MCF 10A (cell line): ENCODE measurements at regions not wholly inside any gene's neighbourhood (a gene's known extent, or its start where the extent isn't known, plus 50 kb on each side); places are given as distances from the start of the nearest gene placed in this dataset.

Experiments
- BruUV-seq: library from RNA; stranded (reverse); fragments of 400-500 nt; replicated peaks from 2 replicates; lab custom pipeline; 2021; lab: Mats Ljungman, UMichigan
- CTCF ChIA-PET: fragments of 300-600 bp; sonication (Branson Sonifier 250); formaldehyde crosslinking; extraction: SDS; loops from one replicate; lab custom pipeline; 2021; ENCODE audit warnings: antibody characterized with exemption, inconsistent platforms; lab: Yijun Ruan, JAX
- POLR2A ChIA-PET: fragments of 300-600, 350-650 bp; sonication (Branson Sonifier 250); formaldehyde crosslinking; extraction: SDS; loops from one replicate; lab custom pipeline; 2020; ENCODE audit warnings: antibody characterized with exemption, inconsistent platforms; lab: Yijun Ruan, JAX
- DNase-seq: peaks from one replicate; pipeline ENCODE4 v3.0.0-alpha.2; 2018; ENCODE audit not compliant: unreplicated experiment
- H3K27ac Mint-ChIP-seq: one replicate; pipeline ENCODE4 v1.8.0; 2022; ENCODE audit warnings: mild to moderate bottlenecking, low read depth, mixed read lengths; ENCODE audit not compliant: unreplicated experiment
- H3K27me3 Mint-ChIP-seq: one replicate; pipeline ENCODE4 v1.8.0; 2022; ENCODE audit warnings: mixed read lengths; ENCODE audit not compliant: insufficient read depth, unreplicated experiment
- H3K36me3 Mint-ChIP-seq: one replicate; pipeline ENCODE4 v1.8.0; 2022; ENCODE audit warnings: mild to moderate bottlenecking, moderate library complexity, mixed read lengths; ENCODE audit not compliant: insufficient read depth, unreplicated experiment
- H3K4me1 Mint-ChIP-seq: one replicate; pipeline ENCODE4 v1.8.0; 2022; ENCODE audit warnings: mixed read lengths; ENCODE audit not compliant: insufficient read depth, unreplicated experiment
- H3K4me3 Mint-ChIP-seq: one replicate; pipeline ENCODE4 v1.8.0; 2022; ENCODE audit warnings: mild to moderate bottlenecking, moderate library complexity, mixed read lengths; ENCODE audit not compliant: unreplicated experiment
- H3K9me3 Mint-ChIP-seq: one replicate; pipeline ENCODE4 v1.8.0; 2022; ENCODE audit warnings: mixed read lengths; ENCODE audit not compliant: unreplicated experiment
- intact Hi-C: fragments of 100-400 bp; cut with micrococcal nuclease; formaldehyde crosslinking; loops from 2 replicates; pipeline ENCODE4 v1.14.1; 2022
- TF ChIP-seq, protein P1 (sequence below): fragments of 200-600 bp; IDR thresholded peaks from one replicate; pipeline ENCODE4 v1.8.0; 2022; ENCODE audit warnings: antibody characterized with exemption, mild to moderate bottlenecking; ENCODE audit not compliant: unreplicated experiment

DNA sequence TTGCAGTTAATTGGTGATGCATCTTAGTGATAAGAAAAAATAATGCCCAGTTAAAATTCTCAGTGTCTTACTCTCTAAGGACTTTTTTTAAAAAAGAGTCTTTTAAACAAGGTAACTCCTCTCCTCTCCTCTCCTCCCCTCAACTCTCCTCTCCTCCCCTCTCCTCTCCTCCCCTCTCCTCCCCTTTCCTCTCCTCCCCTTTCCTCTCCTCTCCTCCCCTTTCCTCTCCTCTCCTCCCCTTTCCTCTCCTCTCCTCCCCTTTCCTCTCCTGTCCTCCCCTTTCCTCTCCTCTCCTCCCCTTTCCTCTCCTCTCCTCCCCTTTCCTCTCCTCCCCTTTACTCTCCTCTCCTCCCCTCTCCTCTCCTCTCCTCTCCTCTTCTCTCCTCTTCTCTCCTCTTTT lies 675.9 kb upstream of the RBFOX1 start:
- intact Hi-C loops: no loop called here
- no TSS peak for BruUV-seq
- Mint-ChIP-seq H3K4me3 (no peak overlapping the region), H3K4me1 (no peaks in the 10 kb centered on the region), H3K9me3 (peaks cover 42% of the 10 kb centered on the region), H3K27ac (no peak overlapping the region), H3K36me3 (no peaks in the 10 kb centered on the region), H3K27me3 (no peaks in the 10 kb centered on the region)
- DNase-seq: no peak
- ChIA-PET POLR2A (no interaction called here), CTCF (interaction anchor here (0.7 kb wide), 1 partner anchor 924 kb away, joined by 3 read pairs; no protein-coding TSS in a partner anchor)
- TF ChIP-seq, protein P1, sequence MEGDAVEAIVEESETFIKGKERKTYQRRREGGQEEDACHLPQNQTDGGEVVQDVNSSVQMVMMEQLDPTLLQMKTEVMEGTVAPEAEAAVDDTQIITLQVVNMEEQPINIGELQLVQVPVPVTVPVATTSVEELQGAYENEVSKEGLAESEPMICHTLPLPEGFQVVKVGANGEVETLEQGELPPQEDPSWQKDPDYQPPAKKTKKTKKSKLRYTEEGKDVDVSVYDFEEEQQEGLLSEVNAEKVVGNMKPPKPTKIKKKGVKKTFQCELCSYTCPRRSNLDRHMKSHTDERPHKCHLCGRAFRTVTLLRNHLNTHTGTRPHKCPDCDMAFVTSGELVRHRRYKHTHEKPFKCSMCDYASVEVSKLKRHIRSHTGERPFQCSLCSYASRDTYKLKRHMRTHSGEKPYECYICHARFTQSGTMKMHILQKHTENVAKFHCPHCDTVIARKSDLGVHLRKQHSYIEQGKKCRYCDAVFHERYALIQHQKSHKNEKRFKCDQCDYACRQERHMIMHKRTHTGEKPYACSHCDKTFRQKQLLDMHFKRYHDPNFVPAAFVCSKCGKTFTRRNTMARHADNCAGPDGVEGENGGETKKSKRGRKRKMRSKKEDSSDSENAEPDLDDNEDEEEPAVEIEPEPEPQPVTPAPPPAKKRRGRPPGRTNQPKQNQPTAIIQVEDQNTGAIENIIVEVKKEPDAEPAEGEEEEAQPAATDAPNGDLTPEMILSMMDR: no peak

DNA sequence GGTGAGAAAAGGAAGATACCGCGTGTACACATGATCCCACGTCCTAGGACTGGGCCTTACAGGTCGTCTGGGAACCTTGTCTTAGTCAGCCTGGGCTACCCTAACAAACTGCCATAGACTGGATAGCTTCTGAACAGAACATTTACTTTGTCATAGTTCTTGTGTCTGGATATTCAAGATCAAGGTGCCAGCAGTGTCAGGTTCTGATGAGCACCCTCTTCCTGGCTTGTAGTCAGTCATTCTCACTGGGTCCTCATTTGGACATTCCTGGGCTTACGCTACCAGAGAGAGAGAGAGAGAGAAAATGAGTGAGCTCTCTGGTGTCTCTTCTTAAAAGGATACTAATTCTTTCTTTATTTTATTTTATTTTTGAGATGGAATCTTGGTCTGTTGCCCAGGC lies 685.8 kb upstream of the RBFOX1 start:
- TF ChIP-seq, protein P1: no peak
- no peaks in the 10 kb centered on the region for H3K27me3 Mint-ChIP-seq
- no peak overlapping the region for H3K27ac Mint-ChIP-seq
- BruUV-seq: no TSS peak
- no peak for DNase-seq
- H3K4me3 Mint-ChIP-seq: no peak overlapping the region
- peaks cover 21% of the 10 kb centered on the region for H3K9me3 Mint-ChIP-seq
- ChIA-PET POLR2A (no interaction called here), CTCF (interaction anchor here (0.9 to 1.4 kb wide), 2 partner anchors 36 to 57 kb away, joined by 3 to 4 read pairs; no protein-coding TSS in a partner anchor)
- H3K36me3 Mint-ChIP-seq: no peaks in the 10 kb centered on the region
- intact Hi-C loops: no loop called here
- no peaks in the 10 kb centered on the region for H3K4me1 Mint-ChIP-seq

DNA sequence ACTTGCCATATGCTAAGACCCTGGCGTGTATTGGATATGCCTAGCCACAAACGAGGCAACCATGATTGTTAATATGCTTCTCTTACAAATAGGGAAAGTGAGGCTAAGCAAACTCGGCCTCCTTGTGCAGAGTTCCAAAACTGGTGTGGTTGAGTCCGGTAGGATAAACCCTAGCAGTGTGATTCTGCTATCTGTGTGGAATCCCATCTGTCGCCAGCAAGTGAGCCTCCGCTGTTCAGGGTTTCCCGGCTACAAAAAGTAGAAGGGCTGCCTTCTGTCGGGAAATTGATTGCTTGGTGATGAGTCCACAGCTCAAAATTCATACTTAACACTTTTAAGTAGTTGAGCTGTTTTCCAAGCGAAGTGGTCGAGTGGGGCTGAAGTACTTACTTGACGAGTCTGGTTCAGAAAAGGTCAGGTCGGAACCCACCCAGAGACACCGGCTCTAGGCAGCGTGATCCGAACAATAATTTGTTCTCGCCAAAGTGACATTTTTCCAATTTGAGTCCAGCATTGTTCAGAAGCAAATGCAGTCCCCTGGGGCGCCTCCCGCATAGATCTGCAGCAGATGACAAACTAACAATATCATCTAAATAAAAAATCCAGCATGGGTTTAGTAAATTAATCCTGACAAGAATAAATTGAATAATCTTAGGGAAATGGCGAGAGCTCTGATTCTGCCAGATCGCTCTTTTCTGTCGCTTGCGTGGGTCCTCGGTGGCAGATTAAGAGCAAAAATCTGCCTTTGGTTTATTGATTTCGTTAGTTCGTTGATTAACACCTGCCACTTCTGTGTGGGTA lies 686.7 kb upstream of the RBFOX1 start:
- H3K27me3 Mint-ChIP-seq: no peaks in the 10 kb centered on the region
- ChIA-PET POLR2A (interaction anchor here (0.5 kb wide), 1 partner anchor 8 kb away, joined by 3 read pairs; no protein-coding TSS in a partner anchor), CTCF (interaction anchor here (0.7 to 1.0 kb wide), 2 partner anchors 11 to 34 kb away, joined by 3 read pairs; no protein-coding TSS in a partner anchor)
- TF ChIP-seq, protein P1: no peak
- H3K36me3 Mint-ChIP-seq: no peaks in the 10 kb centered on the region
- no peak for DNase-seq
- intact Hi-C loops: no loop called here
- BruUV-seq: no TSS peak
- H3K9me3 Mint-ChIP-seq: peaks cover 13% of the 10 kb centered on the region
- H3K27ac Mint-ChIP-seq: no peak overlapping the region
- H3K4me3 Mint-ChIP-seq: no peak overlapping the region
- no peaks in the 10 kb centered on the region for H3K4me1 Mint-ChIP-seq

DNA sequence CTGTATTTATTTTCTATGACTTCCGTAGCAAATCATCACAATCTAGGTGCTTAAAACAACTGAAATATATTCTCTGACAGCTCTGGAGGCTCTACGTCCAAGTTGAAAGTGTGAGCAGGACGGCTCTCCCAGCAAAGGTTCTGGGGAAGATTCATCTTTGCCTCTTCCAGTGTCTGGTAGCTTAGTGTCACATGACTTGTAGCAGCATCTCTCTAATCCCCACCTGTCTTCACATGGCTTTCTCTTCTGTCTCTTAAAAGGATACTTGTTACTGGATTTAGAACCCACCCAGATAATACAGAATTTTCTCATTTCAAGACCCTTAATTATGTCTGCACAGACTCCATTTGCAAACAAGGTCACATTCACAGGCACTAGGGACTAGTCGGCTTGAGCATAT lies 687.7 kb upstream of the RBFOX1 start:
- peaks cover 12% of the 10 kb centered on the region for H3K9me3 Mint-ChIP-seq
- no peaks in the 10 kb centered on the region for H3K36me3 Mint-ChIP-seq
- no peaks in the 10 kb centered on the region for H3K4me1 Mint-ChIP-seq
- CTCF ChIA-PET: interaction anchor here (1.0 kb wide), 2 partner anchors 18 to 299 kb away, joined by 3 read pairs; no protein-coding TSS in a partner anchor
- intact Hi-C loops: no loop called here
- POLR2A ChIA-PET: no interaction called here
- BruUV-seq: no TSS peak
- no peak overlapping the region for H3K4me3 Mint-ChIP-seq
- no peak overlapping the region for H3K27ac Mint-ChIP-seq
- no peak for DNase-seq
- TF ChIP-seq, protein P1: no peak
- no peaks in the 10 kb centered on the region for H3K27me3 Mint-ChIP-seq
